HT1080 (cell line): ENCODE measurements at regions not wholly inside any gene's neighbourhood (a gene's known extent, or its start where the extent isn't known, plus 50 kb on each side); places are given as distances from the start of the nearest gene placed in this dataset.

Experiments
- DNase-seq: peaks from one replicate; pipeline ENCODE4 v3.0.0-alpha.2; 2015; ENCODE audit warnings: low read depth

GRCh38 chr21:34192646-34193285, 119.4 kb downstream of the MRPS6 start:
- DNase-seq = no peak

GRCh38 chr21:34195335-34195734, 122.0 kb downstream of the MRPS6 start:
- DNase-seq = no peak

GRCh38 chr21:34196996-34197395, 123.6 kb downstream of the MRPS6 start:
- no peak for DNase-seq

- no peak for DNase-seq
Observed at GRCh38 chr21:34197561-34197960, 124.2 kb downstream of the MRPS6 start.

- DNase-seq = no peak
Observed at GRCh38 chr21:34198231-34199120, 125.1 kb downstream of the MRPS6 start.

- no peak for DNase-seq
Observed at GRCh38 chr21:34199121-34199910, 125.9 kb downstream of the MRPS6 start.

GRCh38 chr21:34200288-34200905, 127.0 kb downstream of the MRPS6 start:
- no peak for DNase-seq

GRCh38 chr21:34201001-34201400, 127.6 kb downstream of the MRPS6 start:
- DNase-seq = no peak

- DNase-seq = no peak
Observed at GRCh38 chr21:34201481-34201858, 128.1 kb downstream of the MRPS6 start.

- no peak for DNase-seq
Observed at GRCh38 chr21:34202553-34203372, 129.4 kb downstream of the MRPS6 start.

- DNase-seq = no peak
Observed at GRCh38 chr21:34203851-34204420, 130.6 kb downstream of the MRPS6 start.

- DNase-seq = no peak
Observed at GRCh38 chr21:34204481-34205439, 131.4 kb downstream of the MRPS6 start.

GRCh38 chr21:34205811-34206571, 132.6 kb downstream of the MRPS6 start:
- DNase-seq = no peak

GRCh38 chr21:34213959-34214358, 140.6 kb downstream of the MRPS6 start:
- DNase-seq = no peak

- DNase-seq = no peak
Observed at GRCh38 chr21:34215501-34215900, 142.1 kb downstream of the MRPS6 start.

GRCh38 chr21:34215911-34216717, 142.7 kb downstream of the MRPS6 start:
- no peak for DNase-seq

- no peak for DNase-seq
Observed at GRCh38 chr21:34216718-34217032, 143.3 kb downstream of the MRPS6 start.

GRCh38 chr21:34217263-34217662, 143.9 kb downstream of the MRPS6 start:
- DNase-seq = no peak
